ENCODE measurements at regions not wholly inside any gene's neighbourhood (a gene's known extent, or its start where the extent isn't known, plus 50 kb on each side); places are given as distances from the start of the nearest gene placed in this dataset.
"Not testable (repeated sequence)": the region's sequence is repeated elsewhere in the genome, so short reads cannot be mapped to it uniquely, and the experiment has no call there.

- DNase-seq (ENCODE audit: low read depth), result no peak
Measured at GRCh38 chr4:89493367-89493766, 185.8 kb upstream of the GPRIN3 start.

- DNase-seq (ENCODE audit: low read depth), result no peak
Measured at GRCh38 chr4:89492581-89493071, 185.0 kb upstream of the GPRIN3 start.

GRCh38 chr4:89491761-89492160 lies 184.2 kb upstream of the GPRIN3 start:
- no peak for DNase-seq (ENCODE audit: low read depth)

GRCh38 chr4:89489921-89490431 lies 182.4 kb upstream of the GPRIN3 start:
- DNase-seq (ENCODE audit: low read depth), result not testable (repeated sequence)

- no peak for DNase-seq (ENCODE audit: low read depth)
Measured at GRCh38 chr4:89489338-89489771, 181.8 kb upstream of the GPRIN3 start.

GRCh38 chr4:89488736-89489135 lies 181.1 kb upstream of the GPRIN3 start:
- DNase-seq (ENCODE audit: low read depth), result no peak

GRCh38 chr4:89486673-89487072 lies 179.1 kb upstream of the GPRIN3 start:
- no peak for DNase-seq (ENCODE audit: low read depth)

GRCh38 chr4:89486042-89486441 lies 178.4 kb upstream of the GPRIN3 start:
- DNase-seq (ENCODE audit: low read depth), result no peak

GRCh38 chr4:89483833-89484232 lies 176.2 kb upstream of the GPRIN3 start:
- no peak for DNase-seq (ENCODE audit: low read depth)

GRCh38 chr4:89482926-89483595 lies 175.5 kb upstream of the GPRIN3 start:
- DNase-seq (ENCODE audit: low read depth), result no peak

- DNase-seq (ENCODE audit: low read depth), result no peak
Measured at GRCh38 chr4:89482251-89482650, 174.7 kb upstream of the GPRIN3 start.

- no peak for DNase-seq (ENCODE audit: low read depth)
Measured at GRCh38 chr4:89469930-89470375, 162.4 kb upstream of the GPRIN3 start.

- no peak for DNase-seq (ENCODE audit: low read depth)
Measured at GRCh38 chr4:89469516-89469915, 161.9 kb upstream of the GPRIN3 start.

- DNase-seq (ENCODE audit: low read depth), result no peak
Measured at GRCh38 chr4:89468602-89469001, 161.0 kb upstream of the GPRIN3 start.

GRCh38 chr4:89463341-89463740 lies 155.7 kb upstream of the GPRIN3 start:
- no peak for DNase-seq (ENCODE audit: low read depth)

GRCh38 chr4:89447543-89447942 lies 139.9 kb upstream of the GPRIN3 start:
- DNase-seq (ENCODE audit: low read depth), result no peak

- DNase-seq (ENCODE audit: low read depth), result no peak
Measured at GRCh38 chr4:89446193-89446592, 138.6 kb upstream of the GPRIN3 start.

GRCh38 chr4:89439533-89439932 lies 131.9 kb upstream of the GPRIN3 start:
- DNase-seq (ENCODE audit: low read depth), result no peak

GRCh38 chr4:89438102-89438831 lies 130.7 kb upstream of the GPRIN3 start:
- DNase-seq (ENCODE audit: low read depth), result peak; percentile 2

- no peak for DNase-seq (ENCODE audit: low read depth)
Measured at GRCh38 chr4:89434364-89434988, 126.9 kb upstream of the GPRIN3 start.

GRCh38 chr4:89427782-89428181 lies 120.2 kb upstream of the GPRIN3 start:
- no peak for DNase-seq (ENCODE audit: low read depth)

- no peak for DNase-seq (ENCODE audit: low read depth)
Measured at GRCh38 chr4:89425023-89425422, 117.4 kb upstream of the GPRIN3 start.
